Activated CD4-positive, alpha-beta memory T cell treated with anti-CD3 and anti-CD28 coated beads, Interleukin-2, amount 10 ng/mL, durations not matched to agents 7 days and 5 days (primary cell): ENCODE measurements at regions not wholly inside any gene's neighbourhood (a gene's known extent, or its start where the extent isn't known, plus 50 kb on each side); places are given as distances from the start of the nearest gene placed in this dataset.
"Not testable (repeated sequence)": the region's sequence is repeated elsewhere in the genome, so short reads cannot be mapped to it uniquely, and the experiment has no call there.

Source experiments
- CTCF ChIA-PET: fragments of 350-600 bp; sonication (Branson Sonifier 250); formaldehyde crosslinking; loops from one replicate; lab custom pipeline; 2021; ENCODE audit warnings: antibody characterized with exemption, inconsistent platforms; lab: Charles Lee
- POLR2A ChIA-PET: fragments of 350-600 bp; sonication (Branson Sonifier 250); formaldehyde crosslinking; loops from one replicate; lab custom pipeline; 2021; ENCODE audit warnings: antibody characterized with exemption; lab: Charles Lee
- DNase-seq: peaks from one replicate; pipeline ENCODE4 v3.0.0-alpha.2; 2020
- H3K27ac Mint-ChIP-seq: one replicate; pipeline ENCODE4 v1.8.0; 2021; ENCODE audit warnings: mild to moderate bottlenecking, mixed read lengths
- H3K27me3 Mint-ChIP-seq: one replicate; pipeline ENCODE4 v1.8.0; 2021; ENCODE audit warnings: mixed read lengths
- H3K36me3 Mint-ChIP-seq: one replicate; pipeline ENCODE4 v1.8.0; 2021; ENCODE audit warnings: low read depth, mixed read lengths
- H3K4me1 Mint-ChIP-seq: one replicate; pipeline ENCODE4 v1.8.0; 2021; ENCODE audit warnings: mixed read lengths
- H3K4me3 Mint-ChIP-seq: one replicate; pipeline ENCODE4 v1.8.0; 2021; ENCODE audit warnings: mild to moderate bottlenecking, mixed read lengths
- H3K9me3 Mint-ChIP-seq: one replicate; pipeline ENCODE4 v1.8.0; 2021; ENCODE audit warnings: mixed read lengths

GRCh38 chr4:101655857-101656256 lies 134.7 kb upstream of the BANK1 start:
- Mint-ChIP-seq H3K4me3 (no peak overlapping the region), H3K36me3 (no peaks in the 10 kb centered on the region), H3K9me3 (no peaks in the 10 kb centered on the region), H3K27ac (no peak overlapping the region), H3K27me3 (peaks cover 8% of the 10 kb centered on the region), H3K4me1 (no peaks in the 10 kb centered on the region)
- POLR2A ChIA-PET = no interaction called here
- DNase-seq = no peak
- CTCF ChIA-PET = no interaction called here

GRCh38 chr4:101655005-101655404 lies 135.5 kb upstream of the BANK1 start:
- CTCF ChIA-PET = no interaction called here
- Mint-ChIP-seq H3K9me3 (no peaks in the 10 kb centered on the region), H3K27me3 (peaks cover 8% of the 10 kb centered on the region), H3K36me3 (no peaks in the 10 kb centered on the region), H3K27ac (no peak overlapping the region), H3K4me1 (no peaks in the 10 kb centered on the region), H3K4me3 (no peak overlapping the region)
- POLR2A ChIA-PET = no interaction called here
- DNase-seq = no peak

GRCh38 chr4:101651778-101652177 lies 138.8 kb upstream of the BANK1 start:
- DNase-seq = no peak
- Mint-ChIP-seq H3K36me3 (no peaks in the 10 kb centered on the region), H3K9me3 (no peaks in the 10 kb centered on the region), H3K4me3 (no peak overlapping the region), H3K27me3 (peaks cover 2% of the 10 kb centered on the region), H3K27ac (no peak overlapping the region), H3K4me1 (no peaks in the 10 kb centered on the region)
- ChIA-PET CTCF (no interaction called here), POLR2A (no interaction called here)

GRCh38 chr4:101649790-101650515 lies 140.6 kb upstream of the BANK1 start:
- no peak for DNase-seq
- no peaks in the 10 kb centered on the region for H3K36me3 Mint-ChIP-seq
- H3K27me3 Mint-ChIP-seq = peaks cover 2% of the 10 kb centered on the region
- H3K9me3 Mint-ChIP-seq = no peaks in the 10 kb centered on the region
- CTCF ChIA-PET = no interaction called here
- POLR2A ChIA-PET = no interaction called here
- H3K27ac Mint-ChIP-seq = no peak overlapping the region
- no peaks in the 10 kb centered on the region for H3K4me1 Mint-ChIP-seq
- H3K4me3 Mint-ChIP-seq = no peak overlapping the region

GRCh38 chr4:101647710-101648034 lies 142.9 kb upstream of the BANK1 start:
- peaks cover 6% of the 10 kb centered on the region for H3K27me3 Mint-ChIP-seq
- POLR2A ChIA-PET = no interaction called here

GRCh38 chr4:101644516-101644915 lies 146.0 kb upstream of the BANK1 start:
- Mint-ChIP-seq H3K4me1 (no peaks in the 10 kb centered on the region), H3K27me3 (peaks cover 13% of the 10 kb centered on the region), H3K36me3 (no peaks in the 10 kb centered on the region), H3K4me3 (no peak overlapping the region), H3K9me3 (no peaks in the 10 kb centered on the region), H3K27ac (no peak overlapping the region)
- ChIA-PET POLR2A (no interaction called here), CTCF (interaction anchor here (0.6 kb wide), 1 partner anchor 664 kb away, joined by 3 read pairs; no protein-coding TSS in a partner anchor)
- no peak for DNase-seq

More at GRCh38 chr4:101647710-101648034, 142.9 kb upstream of the BANK1 start:
- Mint-ChIP-seq H3K36me3 (no peaks in the 10 kb centered on the region), H3K27ac (no peak overlapping the region), H3K9me3 (no peaks in the 10 kb centered on the region), H3K4me3 (no peak overlapping the region), H3K4me1 (no peaks in the 10 kb centered on the region)
- CTCF ChIA-PET = no interaction called here
- no peak for DNase-seq

- DNase-seq = no peak
- H3K4me1 Mint-ChIP-seq = no peaks in the 10 kb centered on the region
- H3K4me3 Mint-ChIP-seq = no peak overlapping the region
- no peak overlapping the region for H3K27ac Mint-ChIP-seq
- H3K27me3 Mint-ChIP-seq = peaks cover 13% of the 10 kb centered on the region
- no peaks in the 10 kb centered on the region for H3K9me3 Mint-ChIP-seq
- ChIA-PET CTCF (no interaction called here), POLR2A (no interaction called here)
- no peaks in the 10 kb centered on the region for H3K36me3 Mint-ChIP-seq
Observed at GRCh38 chr4:101643186-101643837, 147.2 kb upstream of the BANK1 start.

GRCh38 chr4:101632766-101633165 lies 157.8 kb upstream of the BANK1 start:
- H3K4me3 Mint-ChIP-seq, H3K4me1 Mint-ChIP-seq, POLR2A ChIA-PET: not testable (repeated sequence)

GRCh38 chr4:101630319-101630986 lies 160.1 kb upstream of the BANK1 start:
- H3K4me1 Mint-ChIP-seq = no peaks in the 10 kb centered on the region
- no peak overlapping the region for H3K27ac Mint-ChIP-seq
- ChIA-PET POLR2A (no interaction called here), CTCF (no interaction called here)
- peaks cover 9% of the 10 kb centered on the region for H3K9me3 Mint-ChIP-seq
- no peak for DNase-seq
- H3K27me3 Mint-ChIP-seq = peaks cover 3% of the 10 kb centered on the region
- H3K36me3 Mint-ChIP-seq = no peaks in the 10 kb centered on the region
- no peak overlapping the region for H3K4me3 Mint-ChIP-seq

More at GRCh38 chr4:101632766-101633165, 157.8 kb upstream of the BANK1 start:
- H3K36me3 Mint-ChIP-seq, DNase-seq, CTCF ChIA-PET, H3K27ac Mint-ChIP-seq, H3K27me3 Mint-ChIP-seq, H3K9me3 Mint-ChIP-seq: not testable (repeated sequence)

GRCh38 chr4:101621120-101621519 lies 169.4 kb upstream of the BANK1 start:
- H3K4me1 Mint-ChIP-seq = no peaks in the 10 kb centered on the region
- H3K27me3 Mint-ChIP-seq = peaks cover 4% of the 10 kb centered on the region

GRCh38 chr4:101615652-101616051 lies 174.9 kb upstream of the BANK1 start:
- ChIA-PET CTCF (no interaction called here), POLR2A (no interaction called here)
- no peaks in the 10 kb centered on the region for H3K27me3 Mint-ChIP-seq
- no peaks in the 10 kb centered on the region for H3K4me1 Mint-ChIP-seq
- H3K36me3 Mint-ChIP-seq = no peaks in the 10 kb centered on the region
- no peak for DNase-seq
- H3K27ac Mint-ChIP-seq = no peak overlapping the region
- H3K4me3 Mint-ChIP-seq = no peak overlapping the region
- H3K9me3 Mint-ChIP-seq = no peaks in the 10 kb centered on the region

More at GRCh38 chr4:101621120-101621519, 169.4 kb upstream of the BANK1 start:
- no peak for DNase-seq
- H3K9me3 Mint-ChIP-seq = no peaks in the 10 kb centered on the region
- no peak overlapping the region for H3K4me3 Mint-ChIP-seq
- ChIA-PET CTCF (no interaction called here), POLR2A (no interaction called here)
- no peaks in the 10 kb centered on the region for H3K36me3 Mint-ChIP-seq
- no peak overlapping the region for H3K27ac Mint-ChIP-seq

- H3K9me3 Mint-ChIP-seq = not testable (repeated sequence)
Observed at GRCh38 chr4:101606989-101607388, 183.5 kb upstream of the BANK1 start.

GRCh38 chr4:101604976-101605375 lies 185.6 kb upstream of the BANK1 start:
- no peaks in the 10 kb centered on the region for H3K27me3 Mint-ChIP-seq

More at GRCh38 chr4:101606989-101607388, 183.5 kb upstream of the BANK1 start:
- CTCF ChIA-PET, H3K36me3 Mint-ChIP-seq, POLR2A ChIA-PET, H3K27me3 Mint-ChIP-seq, H3K4me3 Mint-ChIP-seq, H3K27ac Mint-ChIP-seq, H3K4me1 Mint-ChIP-seq, DNase-seq: not testable (repeated sequence)

More at GRCh38 chr4:101604976-101605375, 185.6 kb upstream of the BANK1 start:
- POLR2A ChIA-PET = no interaction called here
- no peak overlapping the region for H3K4me3 Mint-ChIP-seq
- H3K27ac Mint-ChIP-seq = no peak overlapping the region
- no peak for DNase-seq
- H3K36me3 Mint-ChIP-seq = no peaks in the 10 kb centered on the region
- no peaks in the 10 kb centered on the region for H3K4me1 Mint-ChIP-seq
- CTCF ChIA-PET = no interaction called here
- H3K9me3 Mint-ChIP-seq = peaks cover 3% of the 10 kb centered on the region
